COLO668 (cell line): ENCODE measurements at regions not wholly inside any gene's neighbourhood (a gene's known extent, or its start where the extent isn't known, plus 50 kb on each side); places are given as distances from the start of the nearest gene placed in this dataset.
"Not testable (repeated sequence)": the region's sequence is repeated elsewhere in the genome, so short reads cannot be mapped to it uniquely, and the experiment has no call there.

Experiments
- DNase-seq: peaks from one replicate; lab custom pipeline; 2025; ENCODE audit not compliant: unreplicated experiment; lab: John Stamatoyannopoulos, UW

- DNase-seq = no peak
These were observed 228.0 kb downstream of the MID1IP1 start for GRCh38 chrX:39029221-39029620.

DNA sequence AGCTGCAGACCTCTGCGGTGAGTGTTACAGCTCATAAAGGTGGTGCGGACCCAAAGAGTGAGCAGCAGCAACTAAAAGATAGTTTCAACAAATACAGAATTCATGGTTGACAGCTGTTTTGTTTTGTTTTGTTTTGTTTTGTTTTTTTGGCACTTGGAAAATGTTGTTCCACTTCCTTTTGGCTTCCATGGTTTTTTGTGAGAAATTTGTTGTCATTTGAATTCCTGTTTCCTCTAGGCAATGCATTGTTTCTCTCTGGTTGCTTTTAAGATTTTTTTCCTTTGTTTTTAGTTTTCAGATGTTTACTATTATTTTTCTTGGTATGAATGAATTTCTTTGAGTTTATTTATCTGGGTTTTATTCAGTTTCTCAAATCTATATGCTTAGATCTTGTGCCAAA is 229.4 kb downstream of the MID1IP1 start:
- DNase-seq = no peak

DNA sequence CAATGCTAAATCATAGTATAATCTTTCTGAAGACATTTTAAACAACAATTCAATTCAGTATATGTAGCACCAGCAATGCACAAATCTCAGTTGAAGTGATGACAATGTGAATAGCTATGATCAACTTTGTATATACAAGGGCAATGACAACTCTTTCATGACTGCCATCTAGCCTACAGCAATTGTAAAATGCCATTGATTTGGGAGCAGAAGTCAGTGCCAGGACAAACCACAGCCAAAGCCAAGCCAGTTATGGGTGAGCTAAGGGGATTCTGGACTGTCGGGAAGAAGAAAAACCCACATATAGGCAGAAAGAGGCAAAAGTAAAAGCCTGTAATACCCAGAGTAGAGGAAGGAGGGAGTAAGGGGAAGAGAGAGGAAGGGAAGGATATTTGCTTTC is 238.6 kb downstream of the MID1IP1 start:
- no peak for DNase-seq

GRCh38 chrX:39043838-39044550 is 242.7 kb downstream of the MID1IP1 start:
- no peak for DNase-seq

GRCh38 chrX:39047174-39047573 is 245.9 kb downstream of the MID1IP1 start:
- DNase-seq = no peak

- DNase-seq = no peak
These were observed 248.7 kb downstream of the MID1IP1 start for GRCh38 chrX:39049975-39050374.

GRCh38 chrX:39050427-39050826 is 249.2 kb downstream of the MID1IP1 start:
- DNase-seq = no peak

DNA sequence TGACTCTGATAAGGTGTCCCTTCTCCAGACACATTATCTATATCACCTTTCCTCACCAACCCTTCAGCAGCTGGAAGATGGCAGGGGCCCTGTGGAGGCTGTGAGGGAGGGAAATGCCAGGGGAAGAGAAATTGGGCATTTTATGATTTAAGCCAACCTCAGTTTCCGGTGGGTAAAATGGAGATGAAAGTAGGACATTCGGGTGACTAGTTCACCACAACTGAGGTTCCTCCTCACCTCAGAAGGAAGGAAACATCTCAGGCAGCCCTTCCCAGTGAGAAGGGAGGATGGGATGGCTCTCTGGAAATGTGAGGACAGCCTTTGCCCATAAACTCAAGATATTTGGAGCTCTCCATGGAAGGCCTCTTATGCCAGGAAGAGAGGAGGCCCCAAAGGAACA is 251.5 kb downstream of the MID1IP1 start:
- DNase-seq = no peak

DNA sequence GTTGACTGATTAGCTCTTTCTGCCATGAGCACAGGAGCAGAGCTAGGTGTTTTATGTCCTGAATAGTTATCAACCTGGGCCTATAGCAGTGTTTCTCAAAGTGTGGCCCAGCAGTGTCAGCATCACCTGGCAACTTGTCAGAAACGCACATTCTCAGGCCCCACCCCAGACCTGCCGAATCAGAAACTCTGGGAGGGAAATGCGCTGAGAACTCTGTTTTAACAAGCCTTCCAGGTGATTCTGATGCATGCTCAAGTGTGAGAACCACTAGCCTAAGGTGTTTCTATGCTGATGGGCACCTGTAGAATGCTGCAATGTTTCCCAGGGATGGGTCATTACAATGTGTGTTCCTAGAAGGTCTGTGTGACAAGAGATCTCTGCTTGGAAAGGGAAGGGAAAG is 257.5 kb downstream of the MID1IP1 start:
- DNase-seq = no peak

DNA sequence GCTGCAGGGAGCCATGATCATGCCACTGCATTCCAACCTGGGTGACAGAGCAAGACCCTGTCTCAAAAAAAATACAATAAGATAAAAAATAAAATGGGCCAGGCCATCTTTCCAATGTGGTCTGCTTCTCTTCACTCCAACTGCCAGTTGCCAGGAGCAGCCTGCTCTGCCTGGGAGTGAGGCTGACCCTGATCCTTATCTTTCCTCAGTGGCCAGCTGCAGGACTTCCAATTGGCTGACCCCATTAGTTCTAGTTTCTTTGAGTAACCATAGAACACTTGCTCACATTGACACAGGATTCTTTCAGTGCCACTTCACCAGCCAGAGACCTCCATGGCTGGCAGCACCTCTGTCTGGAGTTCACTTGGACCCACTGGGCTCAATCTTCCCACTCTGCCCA is 258.6 kb downstream of the MID1IP1 start:
- DNase-seq = no peak

DNA sequence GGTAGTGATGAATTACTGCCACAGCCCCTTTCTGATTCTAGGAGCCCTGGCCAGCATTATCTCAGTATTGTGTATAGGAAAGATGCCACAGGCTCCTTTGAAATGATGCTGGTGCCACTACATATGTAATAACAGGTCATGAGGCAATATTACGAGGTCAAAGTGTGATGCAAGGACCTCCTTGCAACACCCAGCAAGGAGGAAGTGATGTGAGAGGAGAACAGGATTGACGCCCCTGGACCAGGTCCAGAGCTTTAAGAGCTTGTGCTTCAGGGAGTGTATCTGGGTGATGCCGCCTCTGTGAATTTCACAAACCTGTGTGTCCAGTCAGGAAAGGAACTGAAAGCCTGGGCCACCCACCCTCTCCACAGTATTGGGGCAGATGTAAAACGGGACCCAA is 261.8 kb downstream of the MID1IP1 start:
- DNase-seq = peak; percentile 22

GRCh38 chrX:39063702-39064101 is 262.4 kb downstream of the MID1IP1 start:
- DNase-seq = no peak

DNA sequence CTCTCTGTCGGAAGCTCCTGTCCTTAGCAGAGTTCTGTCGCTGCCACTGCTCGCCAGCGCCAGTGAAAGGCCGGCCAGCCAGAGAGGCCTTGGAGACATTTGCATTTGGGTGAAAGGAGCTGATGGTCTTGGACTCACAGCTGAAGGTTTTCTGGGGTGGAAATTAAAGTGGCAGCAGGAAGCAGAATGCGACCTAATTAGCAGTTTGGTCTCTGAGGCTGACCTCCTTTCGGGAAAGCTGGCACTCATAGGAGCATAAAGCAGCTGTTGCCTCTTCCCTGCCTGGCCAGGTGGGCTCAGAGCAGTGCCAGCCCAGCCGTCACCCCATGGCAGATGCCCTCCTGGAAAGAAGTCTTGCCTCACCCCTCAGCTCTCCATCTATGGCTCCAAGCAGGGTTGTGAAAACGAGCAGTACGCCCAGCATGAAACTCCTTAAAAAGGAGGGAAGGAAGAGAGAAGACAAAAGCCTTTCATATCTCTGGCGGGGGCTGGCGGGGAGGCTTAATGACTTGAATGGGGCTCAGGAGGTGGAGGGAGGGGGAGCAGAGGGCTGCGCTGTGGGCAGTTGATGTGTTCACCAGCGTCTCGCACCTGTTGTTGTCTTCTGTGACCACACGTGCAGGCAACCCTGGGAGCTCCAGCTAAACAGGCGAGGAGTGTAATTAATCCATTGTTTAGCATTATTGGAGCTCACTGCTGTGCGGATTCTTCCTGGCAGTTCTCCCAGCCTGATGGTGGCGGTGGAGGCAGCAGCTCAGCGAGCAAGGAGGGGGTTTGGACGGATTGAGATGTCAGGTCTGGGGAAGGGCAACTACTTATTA is 264.0 kb downstream of the MID1IP1 start:
- peak; percentile 76 for DNase-seq

- no peak for DNase-seq
These were observed 266.6 kb downstream of the MID1IP1 start for GRCh38 chrX:39067866-39068265.

- not testable (repeated sequence) for DNase-seq
These were observed 267.4 kb downstream of the MID1IP1 start for GRCh38 chrX:39068634-39069033.

DNA sequence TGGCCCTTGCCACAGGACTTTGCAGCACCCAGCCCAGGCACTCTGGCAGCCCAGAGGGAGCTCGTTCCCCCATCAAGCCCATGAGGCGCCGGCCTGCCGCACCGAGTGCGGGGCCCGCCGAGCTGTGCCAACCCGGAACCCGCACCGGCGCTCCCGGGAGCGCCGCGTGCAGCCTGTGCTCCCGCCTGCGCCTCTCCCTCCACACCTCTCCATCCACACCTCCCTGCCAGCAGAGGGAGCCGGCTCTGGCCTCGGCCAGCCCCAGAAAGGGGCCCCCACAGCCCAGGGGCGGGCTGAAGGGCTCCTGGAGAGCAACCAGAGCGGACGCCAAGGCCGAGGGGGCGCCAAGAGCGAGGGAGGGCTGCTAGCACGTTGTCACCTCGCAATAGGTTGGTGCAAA is 268.8 kb downstream of the MID1IP1 start:
- DNase-seq = no peak

- no peak for DNase-seq
These were observed 271.9 kb downstream of the MID1IP1 start for GRCh38 chrX:39073131-39073530.

DNA sequence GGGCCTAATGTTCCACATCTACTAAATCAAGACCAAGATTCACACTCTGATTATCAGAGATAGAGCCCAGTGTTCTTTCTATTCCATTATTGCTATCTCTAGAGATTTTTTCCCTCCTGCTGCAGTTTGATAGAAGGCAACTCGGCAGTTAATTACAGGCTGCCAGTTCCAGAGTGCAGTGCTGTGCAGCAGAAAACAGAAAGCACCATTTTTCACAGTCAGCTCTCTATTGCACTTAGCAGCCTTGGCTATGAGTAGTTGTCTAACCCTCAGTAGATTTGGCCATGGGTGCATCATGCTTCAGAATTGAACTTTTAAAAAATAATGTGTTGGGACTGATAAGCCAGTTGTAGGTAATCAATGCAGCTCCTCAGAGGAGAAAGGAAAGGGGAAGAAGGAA is 295.3 kb downstream of the MID1IP1 start:
- DNase-seq = no peak

DNA sequence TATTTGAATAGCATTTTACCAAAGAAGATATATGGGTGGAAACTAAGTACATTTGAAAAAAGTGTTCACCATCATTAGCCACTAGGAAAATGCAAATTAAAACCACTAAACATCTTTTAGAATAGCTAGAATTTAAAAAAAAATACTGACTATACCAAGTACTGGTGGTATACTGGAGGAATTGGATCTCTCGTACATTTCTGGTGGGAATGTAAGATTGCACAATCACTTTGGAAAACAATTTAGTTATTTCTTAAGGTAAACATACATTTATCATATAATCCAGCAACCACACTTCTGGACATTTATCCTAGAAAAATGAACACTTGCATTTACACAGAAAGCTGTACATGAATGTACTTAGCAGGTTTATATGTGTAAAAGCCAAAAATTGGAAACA is 303.5 kb downstream of the MID1IP1 start:
- no peak for DNase-seq

GRCh38 chrX:39112143-39112542 is 310.9 kb downstream of the MID1IP1 start:
- DNase-seq = no peak

DNA sequence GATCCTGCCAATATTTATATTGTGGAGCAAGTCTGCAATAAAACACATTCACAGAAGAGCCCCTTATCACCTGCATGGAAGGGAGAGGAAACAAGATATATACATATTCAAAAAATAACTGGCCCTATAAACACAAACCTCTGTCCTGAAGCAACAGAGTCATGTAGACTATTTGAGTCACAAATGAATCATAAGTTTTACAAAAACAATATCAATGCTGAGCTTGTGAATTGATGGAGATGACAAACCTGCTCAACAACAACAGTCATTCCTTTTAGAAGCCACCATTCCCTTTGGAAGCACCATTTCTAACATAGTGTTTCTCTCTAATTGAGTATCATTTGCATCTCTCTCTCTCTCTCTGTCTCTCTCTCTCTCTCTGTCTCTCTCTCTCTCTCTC is 313.9 kb downstream of the MID1IP1 start:
- no peak for DNase-seq

GRCh38 chrX:39117101-39117500 is 315.8 kb downstream of the MID1IP1 start:
- DNase-seq = no peak

DNA sequence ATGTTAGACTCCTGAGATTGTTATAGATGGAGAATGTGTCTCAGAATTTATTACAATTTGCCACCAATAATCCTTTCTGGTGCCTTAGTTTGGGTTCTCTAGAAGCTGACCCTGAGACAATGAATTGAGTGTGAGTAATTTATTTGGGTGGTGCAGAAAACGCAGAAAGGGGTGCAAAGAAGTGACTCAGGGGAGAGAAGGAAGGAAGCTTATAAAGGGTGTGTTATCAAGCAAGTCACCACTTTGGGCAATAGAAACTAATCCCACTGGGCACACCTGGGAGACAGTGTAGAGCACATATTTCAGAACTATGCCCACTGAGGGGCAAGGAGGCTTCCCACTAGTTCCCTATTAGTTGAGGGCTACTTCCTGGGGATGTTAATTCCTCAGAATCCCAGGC is 320.6 kb downstream of the MID1IP1 start:
- no peak for DNase-seq
